Breast epithelium (tissue), 3 donors: ENCODE measurements at regions not wholly inside any gene's neighbourhood (a gene's known extent, or its start where the extent isn't known, plus 50 kb on each side); places are given as distances from the start of the nearest gene placed in this dataset.

Experiments
- CTCF ChIP-seq, 3 donors: fragments of 450-650 bp; IDR thresholded peaks; one replicate each; pipeline ENCODE4 v1.5.1; 2016 to 2017; ENCODE audit warnings: antibody characterized with exemption in 3 of 3, mild to moderate bottlenecking in 3 of 3, moderate library complexity in 3 of 3
- POLR2A ChIP-seq: fragments of 450-650 bp; IDR thresholded peaks from one replicate; pipeline ENCODE4 v1.6.1; 2016; ENCODE audit warnings: antibody characterized with exemption, mild to moderate bottlenecking, moderate library complexity

- TF ChIP-seq CTCF (IDR thresholded peaks at IDR 0.05) = no peak
- no peak for TF ChIP-seq POLR2A
Measured at GRCh38 chr9:27945386-27945785, 372.1 kb upstream of the C9orf72 start.
